Muscle of arm (tissue), 1 donor: ENCODE measurements at regions not wholly inside any gene's neighbourhood (a gene's known extent, or its start where the extent isn't known, plus 50 kb on each side); places are given as distances from the start of the nearest gene placed in this dataset.
A peak's percentile ranks its signal among the peaks of the same experiment; 100 is the strongest.
"Not testable (repeated sequence)": the region's sequence is repeated elsewhere in the genome, so short reads cannot be mapped to it uniquely, and the experiment has no call there.

Experiments used
- DNase-seq: peaks from one replicate; pipeline ENCODE4 v3.0.0-alpha.2; 2013

- no peak for DNase-seq
These were observed 172.8 kb upstream of the HES1 start for GRCh38 chr3:193962986-193963685.

- no peak for DNase-seq
These were observed 172.0 kb upstream of the HES1 start for GRCh38 chr3:193963808-193964516.

- no peak for DNase-seq
These were observed 171.4 kb upstream of the HES1 start for GRCh38 chr3:193964517-193964880.

GRCh38 chr3:193968380-193968974, 167.5 kb upstream of the HES1 start:
- no peak for DNase-seq

- not testable (repeated sequence) for DNase-seq
These were observed 165.7 kb upstream of the HES1 start for GRCh38 chr3:193970131-193970772.

- no peak for DNase-seq
These were observed 165.2 kb upstream of the HES1 start for GRCh38 chr3:193970773-193971206.

GRCh38 chr3:193971261-193971751, 164.6 kb upstream of the HES1 start:
- no peak for DNase-seq

- DNase-seq: no peak
These were observed 164.0 kb upstream of the HES1 start for GRCh38 chr3:193971966-193972365.

- no peak for DNase-seq
These were observed 163.1 kb upstream of the HES1 start for GRCh38 chr3:193972832-193973231.

- DNase-seq: no peak
These were observed 161.7 kb upstream of the HES1 start for GRCh38 chr3:193974191-193974652.

GRCh38 chr3:193974671-193975535, 161.0 kb upstream of the HES1 start:
- no peak for DNase-seq

GRCh38 chr3:193977622-193978021, 158.3 kb upstream of the HES1 start:
- DNase-seq: no peak

GRCh38 chr3:193978030-193978429, 157.9 kb upstream of the HES1 start:
- DNase-seq: no peak

- no peak for DNase-seq
These were observed 157.5 kb upstream of the HES1 start for GRCh38 chr3:193978486-193978885.

GRCh38 chr3:193980326-193980725, 155.6 kb upstream of the HES1 start:
- no peak for DNase-seq

GRCh38 chr3:193980905-193981304, 155.0 kb upstream of the HES1 start:
- no peak for DNase-seq

- no peak for DNase-seq
These were observed 154.4 kb upstream of the HES1 start for GRCh38 chr3:193981504-193981903.

- DNase-seq: peak; percentile 88
These were observed 153.7 kb upstream of the HES1 start for GRCh38 chr3:193982258-193982659.

- DNase-seq: no peak
These were observed 151.8 kb upstream of the HES1 start for GRCh38 chr3:193983846-193984818.

- DNase-seq: no peak
These were observed 151.1 kb upstream of the HES1 start for GRCh38 chr3:193984876-193985275.
